ENCODE measurements at regions not wholly inside any gene's neighbourhood (a gene's known extent, or its start where the extent isn't known, plus 50 kb on each side); places are given as distances from the start of the nearest gene placed in this dataset.
"Not testable (repeated sequence)": the region's sequence is repeated elsewhere in the genome, so short reads cannot be mapped to it uniquely, and the experiment has no call there.

GRCh38 chr22:22697377-22698117 is 53.1 kb downstream of the GGTLC2 start:
- Histone ChIP-seq H3K36me3 (no peaks in the 10 kb centered on the region), H3K9me3 (no peaks in the 10 kb centered on the region), H3K4me3 (no peak overlapping the region), H3K27me3 (replicated peaks; ENCODE audit: insufficient read depth) (no peaks in the 10 kb centered on the region), H3K27ac (no peak overlapping the region), H3K4me1 (ENCODE audit: control insufficient read depth in 1 of 2, low read depth in 2 of 2) (no peaks in the 10 kb centered on the region)
- no peak for TF ChIP-seq CTCF (IDR thresholded peaks at IDR 0.05)
- no peak for DNase-seq (ENCODE audit: low spot score)
- ATAC-seq (ENCODE audit: insufficient number of reproducible peaks, low FRiP score, low read depth) = no peak

DNA sequence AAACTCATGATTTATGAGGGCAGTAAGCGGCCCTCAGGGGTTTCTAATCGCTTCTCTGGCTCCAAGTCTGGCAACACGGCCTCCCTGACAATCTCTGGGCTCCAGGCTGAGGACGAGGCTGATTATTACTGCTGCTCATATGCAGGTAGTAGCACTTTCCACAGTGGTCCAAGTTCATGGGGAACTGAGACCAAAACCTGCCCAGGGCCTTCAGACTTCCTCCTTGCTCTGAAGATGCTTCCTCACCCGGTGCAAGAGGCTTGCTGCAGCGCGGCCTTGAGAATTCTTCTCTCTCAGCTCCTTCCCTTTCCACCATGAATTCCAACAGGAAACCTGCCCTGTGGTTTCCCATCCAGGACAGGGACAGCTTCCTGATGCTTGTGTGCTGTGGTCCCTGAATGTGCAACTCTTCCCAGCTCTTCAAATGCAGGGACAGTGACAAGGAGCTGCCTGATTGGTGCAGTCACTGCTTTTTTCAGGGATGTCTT is 53.9 kb downstream of the GGTLC2 start:
- DNase-seq (ENCODE audit: low spot score) (no peak), ATAC-seq (ENCODE audit: insufficient number of reproducible peaks, low FRiP score, low read depth) (no peak)

GRCh38 chr22:22700631-22701030 is 56.2 kb downstream of the GGTLC2 start:
- no peaks in the 10 kb centered on the region for H3K4me1 ChIP-seq (ENCODE audit: control insufficient read depth in 1 of 2, low read depth in 2 of 2)
- DNase-seq (ENCODE audit: low spot score) (no peak), ATAC-seq (ENCODE audit: insufficient number of reproducible peaks, low FRiP score, low read depth) (no peak)
- H3K27ac ChIP-seq = no peak overlapping the region
- TF ChIP-seq CTCF (IDR thresholded peaks at IDR 0.05) = no peak
- H3K9me3 ChIP-seq = no peaks in the 10 kb centered on the region
- H3K27me3 ChIP-seq (replicated peaks; ENCODE audit: insufficient read depth) = no peaks in the 10 kb centered on the region
- no peaks in the 10 kb centered on the region for H3K36me3 ChIP-seq
- H3K4me3 ChIP-seq = no peak overlapping the region

More for the DNA sequence above, 53.9 kb downstream of the GGTLC2 start:
- Histone ChIP-seq H3K27ac (no peak overlapping the region), H3K36me3 (no peaks in the 10 kb centered on the region), H3K27me3 (replicated peaks; ENCODE audit: insufficient read depth) (no peaks in the 10 kb centered on the region), H3K4me1 (ENCODE audit: control insufficient read depth in 1 of 2, low read depth in 2 of 2) (no peaks in the 10 kb centered on the region), H3K9me3 (no peaks in the 10 kb centered on the region), H3K4me3 (no peak overlapping the region)
- TF ChIP-seq CTCF (IDR thresholded peaks at IDR 0.05) = no peak

DNA sequence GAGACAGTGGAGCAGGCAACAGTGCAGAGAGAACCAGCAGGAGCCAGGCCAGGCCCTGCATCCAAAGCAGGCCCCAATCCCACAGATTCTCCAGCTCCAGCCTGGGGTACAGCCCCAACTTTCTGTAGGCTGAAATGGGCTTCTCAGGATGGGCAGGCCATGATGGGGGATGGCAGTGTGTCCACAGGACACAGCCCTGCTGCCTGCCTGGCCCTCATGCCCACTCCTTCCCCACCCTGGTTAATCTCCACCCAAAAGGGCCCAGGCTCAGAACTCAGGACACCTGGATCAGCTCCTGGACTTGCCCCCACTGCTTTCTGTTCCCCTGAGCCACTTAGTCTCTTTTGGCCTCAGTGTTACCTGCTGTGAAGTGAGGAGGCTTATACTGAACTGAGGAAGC is 57.1 kb downstream of the GGTLC2 start:
- ATAC-seq (ENCODE audit: insufficient number of reproducible peaks, low FRiP score, low read depth); H3K4me3 ChIP-seq; H3K4me1 ChIP-seq (ENCODE audit: control insufficient read depth in 1 of 2, low read depth in 2 of 2); H3K27ac ChIP-seq; DNase-seq (ENCODE audit: low spot score); H3K27me3 ChIP-seq (replicated peaks; ENCODE audit: insufficient read depth); H3K9me3 ChIP-seq; H3K36me3 ChIP-seq: not testable (repeated sequence)

- no peak for TF ChIP-seq CTCF (IDR thresholded peaks at IDR 0.05)
- no peak for ATAC-seq (ENCODE audit: insufficient number of reproducible peaks, low FRiP score, low read depth)
- no peak for DNase-seq (ENCODE audit: low spot score)
- no peak overlapping the region for H3K4me3 ChIP-seq
- H3K36me3 ChIP-seq = no peaks in the 10 kb centered on the region
- H3K27me3 ChIP-seq (replicated peaks; ENCODE audit: insufficient read depth) = no peaks in the 10 kb centered on the region
- no peaks in the 10 kb centered on the region for H3K9me3 ChIP-seq
- H3K4me1 ChIP-seq (ENCODE audit: control insufficient read depth in 1 of 2, low read depth in 2 of 2) = no peaks in the 10 kb centered on the region
- H3K27ac ChIP-seq = no peak overlapping the region
These were observed 58.1 kb downstream of the GGTLC2 start for GRCh38 chr22:22702237-22703202.

All from thoracic aorta (tissue), 2 donors.